Suppressor macrophage treated with lipopolysaccharide for 4 hours (primary cell): ENCODE measurements at regions not wholly inside any gene's neighbourhood (a gene's known extent, or its start where the extent isn't known, plus 50 kb on each side); places are given as distances from the start of the nearest gene placed in this dataset.

Experiments
- DNase-seq: peaks from one replicate; pipeline ENCODE4 v3.0.0-alpha.2; 2020

DNA sequence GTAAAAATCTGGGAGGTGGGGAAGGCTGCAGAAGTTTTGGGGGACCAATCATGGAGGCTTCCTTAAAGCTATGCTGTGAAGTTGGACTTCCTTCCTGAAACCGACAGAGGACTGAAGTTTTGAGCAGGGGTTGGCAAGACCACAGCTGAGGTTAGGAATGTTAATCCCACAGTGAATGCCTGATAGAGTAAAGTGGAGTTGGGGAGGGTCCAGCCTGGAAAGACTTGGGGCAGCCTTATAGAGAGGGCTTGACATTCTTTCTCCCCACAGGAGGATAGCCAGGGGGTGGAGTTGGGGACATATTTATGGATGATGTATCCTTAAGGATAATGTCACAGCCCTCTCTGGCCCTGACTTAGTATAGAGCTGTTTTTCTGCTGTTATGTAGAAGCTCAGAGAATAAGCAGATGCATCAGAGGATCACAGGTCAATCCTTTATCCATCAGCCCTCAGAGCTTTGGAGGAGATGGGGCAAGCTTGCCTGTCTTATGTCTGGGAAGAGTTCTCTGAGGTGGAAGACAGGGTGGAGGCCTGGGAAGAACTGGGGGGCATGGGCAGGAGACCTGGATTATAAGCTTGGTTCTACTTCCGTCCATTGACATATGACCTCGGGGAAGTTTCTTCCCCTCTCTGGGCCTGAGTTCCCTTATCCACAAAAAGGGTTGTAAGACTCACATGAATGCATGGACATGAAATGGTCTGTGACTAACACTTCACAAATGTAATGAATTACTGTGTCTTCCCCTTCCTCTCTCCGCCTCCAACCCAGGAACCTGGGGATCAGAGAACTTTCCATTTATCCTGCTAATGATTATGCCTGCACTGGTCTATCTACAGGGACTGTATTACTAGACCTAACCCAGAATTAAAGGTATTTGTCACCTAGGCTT lies 317.8 kb downstream of the MIAT start:
- peak; percentile 2 for DNase-seq

DNA sequence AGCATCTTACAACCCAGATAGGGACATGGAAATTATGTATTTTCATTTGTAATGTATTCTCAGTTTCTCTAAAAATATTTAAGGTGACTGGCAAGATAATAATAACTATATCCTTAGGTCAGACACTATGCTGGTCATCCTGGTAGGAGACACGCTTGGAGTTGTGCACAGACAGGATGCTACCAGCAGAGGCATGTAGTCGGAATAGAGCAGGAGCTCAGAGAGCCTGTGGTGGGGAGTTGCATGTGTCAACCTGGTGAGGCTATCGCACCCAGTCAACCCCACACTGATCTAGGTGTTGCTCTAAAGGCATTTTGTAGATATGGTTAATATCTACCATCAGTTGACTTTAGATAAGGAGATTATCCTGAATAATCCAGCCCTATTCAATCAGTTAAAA lies 318.5 kb downstream of the MIAT start:
- no peak for DNase-seq

DNA sequence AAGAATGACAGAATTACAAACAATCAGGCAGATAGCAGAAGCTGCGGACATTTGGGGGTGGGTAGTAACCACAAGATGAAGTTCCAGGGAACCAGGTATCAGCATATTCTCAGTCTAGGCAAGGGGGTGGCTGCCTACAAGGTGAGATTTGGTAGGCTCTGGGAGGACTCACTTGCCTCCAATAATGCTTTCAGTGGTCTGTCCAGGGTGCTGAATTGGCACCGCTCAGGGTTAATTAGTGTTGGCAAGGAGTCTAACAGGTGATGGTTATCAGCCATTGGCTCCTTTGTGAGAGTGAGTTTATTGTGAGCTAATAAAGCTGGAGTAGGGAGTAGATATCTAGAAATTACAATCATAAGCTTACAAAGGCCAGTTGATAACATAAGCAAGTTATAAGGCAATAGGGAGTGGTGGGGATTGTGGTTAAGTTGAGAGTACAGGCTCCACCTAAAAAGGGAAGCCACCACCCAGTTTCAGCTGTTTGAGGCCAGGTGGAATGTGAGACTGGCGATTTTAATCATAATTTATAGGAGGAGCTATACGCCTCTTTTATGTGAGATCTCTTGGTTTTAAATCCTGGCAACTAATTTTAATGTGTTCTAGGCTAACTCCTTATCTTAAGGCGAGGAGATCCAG lies 320.5 kb downstream of the MIAT start:
- DNase-seq, result no peak

- DNase-seq, result no peak
Measured at GRCh38 chr22:26979294-26979693, 321.9 kb downstream of the MIAT start.

DNA sequence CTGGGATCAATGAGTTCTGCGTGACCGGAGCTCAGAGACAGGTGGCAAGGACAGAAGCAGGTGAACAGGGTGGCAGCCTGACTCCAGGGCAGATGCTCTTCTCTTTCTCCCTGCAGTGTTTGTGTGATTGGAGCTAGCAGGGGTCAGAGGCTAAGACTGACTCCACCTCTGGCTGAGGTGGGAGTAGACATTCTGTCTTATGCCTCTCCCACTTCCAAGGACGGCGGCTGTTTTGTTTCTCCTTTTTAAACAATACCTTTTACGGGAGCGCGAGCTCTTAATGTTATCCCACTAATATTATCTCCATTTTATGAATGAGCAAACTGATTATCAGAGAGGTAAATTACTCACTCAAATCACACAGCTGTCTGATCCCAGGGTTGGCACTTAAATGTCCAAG lies 323.7 kb downstream of the MIAT start:
- no peak for DNase-seq

DNA sequence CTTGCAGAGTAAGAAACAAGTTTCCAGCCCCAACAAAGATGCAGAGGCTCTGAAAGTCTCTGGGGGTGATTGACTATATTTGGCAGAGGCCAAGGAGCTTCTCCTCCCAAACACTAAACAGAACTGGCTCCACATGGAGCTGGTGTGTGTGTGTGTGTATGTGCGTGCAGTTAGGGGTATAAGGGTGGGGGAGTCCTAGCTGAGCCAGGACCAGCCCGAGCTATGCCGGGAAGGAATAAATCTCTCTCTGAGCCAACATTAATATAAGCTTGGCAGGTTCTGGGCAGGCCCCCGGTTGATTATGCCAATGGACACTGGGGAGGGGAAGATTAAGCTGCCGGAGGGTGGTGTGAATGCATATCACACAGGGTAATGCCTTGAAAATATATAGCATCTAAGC lies 324.2 kb downstream of the MIAT start:
- DNase-seq, result no peak

- DNase-seq, result no peak
Measured at GRCh38 chr22:26983311-26983710, 325.9 kb downstream of the MIAT start.

GRCh38 chr22:26985206-26985605 lies 327.8 kb downstream of the MIAT start:
- no peak for DNase-seq

DNA sequence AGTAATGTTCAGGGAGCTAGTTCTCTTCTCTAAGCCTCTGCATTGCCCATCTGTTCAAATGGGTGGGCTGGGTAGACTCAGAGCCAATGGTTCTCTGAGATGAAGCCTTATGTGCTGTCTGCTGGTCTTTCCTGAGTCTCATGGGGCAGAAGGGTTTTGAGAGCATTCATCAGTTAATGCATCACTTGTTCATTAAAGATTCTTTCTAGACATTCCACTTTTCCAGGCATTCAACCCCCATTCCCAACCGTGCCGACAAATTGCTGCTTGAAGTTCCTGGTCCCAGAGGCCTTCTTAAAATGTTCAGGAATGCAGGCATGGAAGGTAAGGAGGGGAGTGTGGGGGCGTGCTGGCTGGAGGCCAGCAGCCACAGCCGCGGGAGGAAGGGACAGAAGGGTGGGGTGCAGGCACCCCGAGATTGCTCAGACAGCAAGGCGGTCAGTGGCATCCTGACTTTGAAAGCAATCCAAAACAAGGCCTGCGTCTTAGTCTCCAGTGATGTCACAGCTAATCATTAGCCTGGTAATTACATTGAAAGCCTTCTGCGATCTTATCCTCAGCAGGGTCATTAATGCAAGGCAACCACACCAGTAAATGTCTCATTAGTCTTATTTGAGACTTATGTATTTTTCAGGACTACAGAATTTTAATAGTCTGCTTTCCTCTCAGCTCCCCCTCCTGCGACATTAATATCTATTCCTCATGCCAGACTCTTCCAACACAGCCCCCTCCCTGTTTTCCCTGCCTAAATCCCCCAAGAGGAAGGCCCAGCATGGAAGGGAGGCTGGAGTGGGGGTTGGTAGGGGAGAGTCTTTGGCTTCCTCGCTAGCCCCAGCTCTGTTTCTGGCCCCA lies 328.8 kb downstream of the MIAT start:
- no peak for DNase-seq

GRCh38 chr22:26986884-26987283 lies 329.5 kb downstream of the MIAT start:
- no peak for DNase-seq

DNA sequence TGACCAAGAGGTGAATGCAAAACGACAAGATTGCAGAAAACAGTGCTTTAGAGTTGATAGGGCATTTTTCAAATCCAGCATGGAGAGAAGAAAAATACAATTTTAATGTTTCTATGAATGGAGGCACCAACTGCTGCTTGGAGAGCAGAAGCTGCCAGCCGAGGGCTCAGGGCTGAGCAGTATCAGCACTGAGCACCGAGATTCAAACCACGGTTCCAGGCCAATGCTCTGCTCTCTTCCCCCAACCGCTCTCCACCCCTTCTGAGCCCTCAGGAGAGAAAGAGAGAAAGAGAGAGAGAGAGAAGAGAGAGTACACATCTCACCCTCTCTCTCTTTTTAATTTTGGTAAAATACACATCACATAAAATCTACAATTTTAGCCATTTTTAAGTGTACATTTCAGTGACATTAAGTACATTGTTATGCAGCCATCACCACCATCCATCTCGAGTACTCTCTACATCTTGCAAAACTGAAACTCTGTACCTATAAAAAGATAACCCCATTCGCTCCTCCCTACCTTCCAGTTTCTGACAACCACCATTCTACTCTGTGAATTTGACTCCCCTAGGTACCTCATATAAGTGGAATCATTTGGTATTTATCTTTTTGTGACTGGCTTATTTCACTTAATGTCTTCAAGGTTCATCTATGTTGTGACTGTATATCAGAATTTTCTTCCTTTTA lies 333.3 kb downstream of the MIAT start:
- DNase-seq, result no peak

- DNase-seq, result no peak
Measured at GRCh38 chr22:26992556-26992955, 335.2 kb downstream of the MIAT start.

GRCh38 chr22:26993886-26994285 lies 336.5 kb downstream of the MIAT start:
- DNase-seq, result no peak

- no peak for DNase-seq
Measured at GRCh38 chr22:26994801-26995200, 337.4 kb downstream of the MIAT start.

DNA sequence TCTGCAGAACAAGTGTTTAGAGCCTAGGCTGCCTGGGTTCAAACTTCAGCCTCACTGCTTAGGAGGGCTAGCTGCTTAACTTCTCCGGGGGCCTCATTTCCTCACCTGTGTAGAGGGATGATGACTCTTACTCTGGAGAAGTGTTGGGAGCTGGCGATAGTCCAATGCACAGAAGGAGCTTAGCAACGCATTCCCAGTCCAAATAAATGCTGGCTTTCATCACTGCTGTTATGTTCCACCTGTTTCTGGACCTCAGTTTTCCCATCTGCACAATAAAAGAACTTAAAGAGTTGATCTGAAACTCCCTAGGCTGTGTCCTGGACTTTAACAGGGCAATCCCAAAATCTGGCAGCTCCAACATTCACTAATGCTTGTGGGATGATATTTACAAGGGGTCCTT lies 337.8 kb downstream of the MIAT start:
- no peak for DNase-seq

DNA sequence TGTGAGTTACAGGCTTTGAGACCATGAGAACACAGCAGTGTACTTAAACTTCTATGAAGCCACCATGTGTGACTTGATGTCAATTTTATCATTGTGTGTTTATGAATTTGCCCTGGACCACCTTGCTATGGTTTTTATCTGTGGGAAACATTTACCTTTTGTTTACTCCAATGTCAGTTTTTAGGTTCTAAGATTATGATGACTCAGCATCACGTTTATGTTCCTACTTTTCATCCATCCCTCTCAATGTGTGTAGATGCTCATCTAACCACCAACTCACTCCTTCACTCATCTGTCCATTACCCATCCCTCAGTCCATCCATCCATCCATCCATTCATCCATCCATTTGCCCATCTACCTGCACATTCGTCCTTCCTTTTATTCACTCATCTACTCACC lies 338.8 kb downstream of the MIAT start:
- DNase-seq, result no peak

DNA sequence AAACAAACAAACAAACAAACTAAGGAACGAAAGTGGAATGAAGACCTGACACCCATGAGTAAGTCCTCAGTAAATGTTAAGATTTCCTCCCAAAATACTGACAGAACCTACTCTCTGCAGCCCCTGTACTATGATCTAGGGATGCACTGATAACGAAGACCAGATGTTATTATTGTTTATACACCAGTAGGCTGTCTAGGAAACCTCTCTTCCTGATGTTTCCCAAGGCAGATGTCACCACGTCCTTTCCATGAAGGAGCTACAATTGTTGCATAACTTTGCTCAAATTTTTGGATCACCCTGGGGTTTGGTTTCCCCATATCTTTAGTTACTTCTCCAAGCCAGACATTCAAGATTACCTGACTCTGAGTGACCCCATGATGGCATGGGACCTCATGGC lies 340.7 kb downstream of the MIAT start:
- DNase-seq, result no peak

GRCh38 chr22:26998716-26999115 lies 341.3 kb downstream of the MIAT start:
- DNase-seq, result no peak

DNA sequence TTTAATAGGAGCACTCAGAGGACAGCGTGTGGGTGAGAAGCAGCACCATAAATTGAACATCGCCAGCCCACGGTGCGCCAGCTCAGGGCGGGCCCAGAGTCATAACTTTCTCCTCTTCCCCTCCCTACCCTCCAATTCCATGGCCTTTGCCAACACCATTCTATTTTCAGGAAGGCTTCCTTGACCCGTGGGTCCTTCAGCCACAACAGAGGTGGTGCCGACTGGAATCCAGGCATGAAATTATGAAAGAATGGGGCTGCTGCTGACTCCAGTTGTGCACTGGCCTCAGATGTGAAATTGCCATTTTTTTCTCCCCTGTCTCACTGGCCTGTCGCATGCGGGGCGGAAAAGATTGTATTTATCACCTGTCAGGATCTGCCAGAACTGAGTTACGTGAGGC lies 345.9 kb downstream of the MIAT start:
- DNase-seq, result no peak

DNA sequence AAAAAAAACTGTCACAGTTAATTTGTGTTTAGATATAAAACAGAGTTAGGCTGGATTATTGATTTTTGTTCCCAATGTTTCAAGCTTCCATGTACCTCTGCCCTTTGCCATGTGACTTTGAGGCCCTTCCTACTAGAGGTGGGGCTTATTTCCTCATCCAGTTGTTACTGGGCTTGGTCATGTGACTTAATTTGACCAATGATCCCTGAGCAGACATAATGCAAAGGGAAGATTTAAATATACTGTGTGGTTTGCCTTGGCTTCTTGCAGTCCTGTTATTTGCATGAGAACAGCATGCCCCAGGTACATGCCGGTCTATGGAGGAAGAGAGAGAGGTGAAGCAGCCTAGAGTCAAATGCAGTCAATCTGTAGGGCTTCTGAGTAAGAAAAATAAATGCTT lies 347.0 kb downstream of the MIAT start:
- DNase-seq, result no peak

GRCh38 chr22:27008454-27008853 lies 351.1 kb downstream of the MIAT start:
- no peak for DNase-seq

DNA sequence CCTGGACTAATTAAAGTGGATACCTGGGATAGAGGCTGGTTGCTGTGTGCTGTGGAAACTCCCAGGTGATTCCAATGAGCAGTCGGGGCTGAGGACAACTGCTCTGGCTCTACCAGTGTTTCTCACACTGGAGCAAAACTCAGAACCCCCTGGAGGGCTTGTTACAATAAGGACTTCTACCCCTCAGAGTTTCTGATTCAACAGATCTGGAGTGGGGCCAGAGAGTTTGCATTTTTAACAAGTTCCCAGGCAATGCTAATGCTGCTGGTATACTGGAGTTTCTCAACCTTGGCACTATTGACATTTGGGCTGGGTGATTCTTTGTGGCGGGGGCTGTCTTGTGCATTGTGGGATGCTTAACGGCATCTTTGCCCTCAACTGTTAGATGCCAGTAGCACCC lies 353.7 kb downstream of the MIAT start:
- DNase-seq, result no peak

GRCh38 chr22:27011717-27012116 lies 354.3 kb downstream of the MIAT start:
- DNase-seq, result no peak
